HG03045 (cell line): ENCODE measurements at regions not wholly inside any gene's neighbourhood (a gene's known extent, or its start where the extent isn't known, plus 50 kb on each side); places are given as distances from the start of the nearest gene placed in this dataset.

Experiments used
- ATAC-seq: cut with Tn5 transposase; IDR thresholded peaks from one replicate; pipeline ENCODE4 v1.9.1; 2021; ENCODE audit warnings: mild to moderate bottlenecking, moderate library complexity; ENCODE audit not compliant: unreplicated experiment

DNA sequence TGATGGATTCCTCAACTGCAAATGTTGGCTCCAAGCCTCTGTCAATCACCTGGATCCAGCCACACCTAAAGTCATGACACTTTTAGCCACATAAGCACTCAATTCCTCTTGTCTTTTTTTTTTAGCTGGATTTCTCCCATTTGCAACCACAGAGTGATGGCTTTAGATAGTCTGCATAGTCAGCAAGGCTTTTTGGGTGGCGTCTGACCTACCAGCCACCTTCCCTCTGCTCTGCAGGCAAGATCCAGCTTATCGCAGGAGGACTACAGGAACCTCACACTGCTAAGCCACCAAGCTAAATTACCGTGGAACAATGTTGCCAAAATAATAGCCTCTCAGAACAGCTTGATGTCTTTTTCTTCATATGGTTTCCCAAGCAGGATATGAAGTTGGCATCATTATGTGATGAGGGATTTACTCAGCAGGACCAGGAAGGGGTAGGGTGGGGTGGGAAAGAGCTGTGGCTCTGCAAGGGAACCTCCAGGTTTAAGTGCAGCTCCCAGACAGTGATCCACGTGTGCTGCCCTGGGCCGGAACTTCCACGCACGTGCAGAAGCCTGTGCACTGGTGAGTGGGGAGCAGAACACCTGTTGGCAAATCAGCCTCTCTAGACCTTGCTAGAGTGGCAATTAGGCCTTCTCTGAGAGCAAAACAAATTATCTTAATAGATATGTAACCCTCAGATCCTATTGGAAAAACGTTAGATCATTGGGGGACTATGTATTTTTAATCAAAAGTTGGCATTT lies 170.6 kb upstream of the NCK2 start:
- ATAC-seq, result no peak

DNA sequence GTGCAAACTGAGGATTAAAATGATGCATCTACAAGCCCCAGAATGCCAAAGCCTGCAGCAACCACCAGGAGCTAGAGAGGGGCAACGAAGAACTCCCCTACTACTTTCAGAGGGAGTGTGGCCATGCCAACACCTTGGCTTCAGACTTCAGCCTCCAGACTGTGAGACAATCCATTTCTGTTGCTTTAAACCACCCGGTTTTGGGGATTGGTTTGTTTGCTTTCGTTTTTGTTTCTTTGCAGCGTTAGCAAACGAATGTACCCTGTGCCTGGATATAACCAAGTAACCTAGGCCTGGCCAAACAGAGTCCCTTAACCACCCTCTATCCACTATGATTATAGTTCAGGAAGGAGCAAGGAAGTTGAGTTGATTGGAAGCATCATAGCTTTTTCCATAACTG lies 171.2 kb upstream of the NCK2 start:
- ATAC-seq, result no peak

DNA sequence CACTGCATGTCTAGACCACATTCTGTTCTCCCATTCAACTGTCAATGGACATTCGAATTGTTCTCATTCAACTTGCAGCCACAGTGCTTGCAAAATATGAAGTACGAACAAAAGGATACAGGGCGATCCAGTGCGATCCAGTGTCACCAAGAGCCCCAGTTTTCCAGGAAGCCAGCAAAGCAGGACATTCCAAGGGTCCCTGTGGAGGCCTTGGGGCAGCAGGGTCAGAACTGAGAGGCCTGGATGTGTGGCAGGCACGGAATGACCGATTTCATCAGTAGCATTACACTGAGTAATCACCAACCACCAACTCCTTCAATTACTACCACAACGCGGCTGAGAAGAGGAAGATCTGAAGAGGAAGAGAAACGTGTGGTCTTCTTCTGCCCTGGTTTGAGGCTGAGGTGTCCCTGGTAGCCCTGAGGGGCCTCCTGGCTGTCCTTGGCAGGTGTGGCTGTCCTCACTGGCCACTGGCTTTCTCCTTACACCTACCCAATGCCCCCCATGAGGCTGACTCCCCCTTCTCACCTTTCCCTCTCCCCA lies 172.7 kb upstream of the FHL2 start:
- ATAC-seq, result no peak

DNA sequence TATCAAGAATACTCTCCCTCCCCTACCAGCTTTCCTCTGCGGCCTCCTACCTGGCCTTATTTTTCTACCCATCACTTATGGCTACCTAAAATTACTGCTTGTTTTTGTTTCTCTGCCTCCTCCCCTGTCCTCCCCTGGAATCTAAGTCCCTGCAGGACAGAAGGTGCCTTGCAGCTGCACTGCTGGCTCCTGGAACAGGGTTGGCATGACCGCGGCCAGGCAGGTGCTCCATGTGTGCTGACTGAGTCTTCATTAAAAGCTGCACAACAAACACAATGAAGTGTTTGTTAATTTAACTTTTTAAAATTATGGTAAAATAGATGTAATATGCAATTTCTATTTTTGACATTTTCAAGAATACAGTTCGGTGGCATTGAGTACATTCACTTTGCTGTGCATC lies 171.9 kb upstream of the FHL2 start:
- ATAC-seq, result no peak

DNA sequence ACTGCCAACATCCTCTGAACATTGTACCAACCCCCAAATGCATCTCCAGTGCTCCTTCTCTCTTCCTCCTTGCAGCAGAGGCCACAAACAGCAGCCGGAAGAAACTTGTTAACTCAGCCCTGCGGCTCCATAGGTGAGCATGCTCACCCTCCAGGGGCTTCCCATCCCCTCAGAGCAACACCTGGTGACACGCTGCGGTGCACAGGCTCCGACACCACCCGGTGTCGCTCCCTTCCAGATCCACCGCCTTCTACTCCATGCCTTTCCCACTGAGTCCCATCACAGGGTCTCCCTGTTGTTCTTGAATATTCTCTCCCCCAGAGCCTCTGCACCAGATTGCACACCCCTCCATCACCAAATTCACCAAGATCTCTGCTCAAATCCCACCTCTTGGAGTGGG lies 171.5 kb upstream of the FHL2 start:
- ATAC-seq, result no peak

DNA sequence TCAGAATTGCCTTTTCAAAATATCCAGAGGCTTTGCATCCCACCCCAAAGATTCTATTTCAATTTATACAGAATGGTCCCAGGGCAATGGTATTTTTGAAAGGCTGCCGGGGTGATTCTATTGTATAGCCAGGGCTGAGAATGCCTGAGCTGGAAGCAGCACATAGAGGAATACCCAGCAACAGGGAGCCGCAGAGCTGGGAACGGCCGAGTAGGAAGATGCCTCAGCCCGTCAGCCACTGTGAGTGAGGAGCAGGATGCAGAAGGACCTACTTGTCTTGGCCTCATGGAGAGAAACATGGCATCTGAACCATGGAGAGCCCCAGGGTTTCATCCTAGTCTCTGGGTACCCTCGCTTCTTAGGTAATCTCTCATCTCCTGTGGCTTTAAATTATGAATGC lies 170.8 kb upstream of the FHL2 start:
- ATAC-seq, result no peak

DNA sequence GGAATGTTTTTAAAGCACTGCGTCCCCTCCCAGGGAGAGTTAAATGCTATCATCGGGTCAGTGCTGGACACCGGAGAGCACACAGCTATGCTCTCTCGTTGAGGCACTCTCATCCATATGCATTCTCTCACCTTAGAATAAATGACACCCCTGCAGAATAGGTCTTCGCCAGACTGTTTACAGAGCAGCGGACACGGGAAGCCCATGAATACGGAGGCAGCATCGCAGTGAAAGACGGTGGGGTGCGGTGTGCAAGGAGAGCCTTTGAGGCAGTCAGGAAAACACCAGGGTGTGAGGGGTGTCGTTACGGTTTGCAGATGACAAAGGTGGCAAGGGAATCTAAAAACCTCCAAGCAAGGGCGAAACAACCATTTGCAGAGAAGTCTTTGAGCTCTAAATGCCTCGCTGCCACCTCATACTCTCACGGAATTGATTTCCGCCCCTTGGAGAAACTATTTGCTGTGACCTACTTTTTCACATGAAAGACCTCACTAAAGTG lies 169.2 kb upstream of the FHL2 start:
- no peak for ATAC-seq

DNA sequence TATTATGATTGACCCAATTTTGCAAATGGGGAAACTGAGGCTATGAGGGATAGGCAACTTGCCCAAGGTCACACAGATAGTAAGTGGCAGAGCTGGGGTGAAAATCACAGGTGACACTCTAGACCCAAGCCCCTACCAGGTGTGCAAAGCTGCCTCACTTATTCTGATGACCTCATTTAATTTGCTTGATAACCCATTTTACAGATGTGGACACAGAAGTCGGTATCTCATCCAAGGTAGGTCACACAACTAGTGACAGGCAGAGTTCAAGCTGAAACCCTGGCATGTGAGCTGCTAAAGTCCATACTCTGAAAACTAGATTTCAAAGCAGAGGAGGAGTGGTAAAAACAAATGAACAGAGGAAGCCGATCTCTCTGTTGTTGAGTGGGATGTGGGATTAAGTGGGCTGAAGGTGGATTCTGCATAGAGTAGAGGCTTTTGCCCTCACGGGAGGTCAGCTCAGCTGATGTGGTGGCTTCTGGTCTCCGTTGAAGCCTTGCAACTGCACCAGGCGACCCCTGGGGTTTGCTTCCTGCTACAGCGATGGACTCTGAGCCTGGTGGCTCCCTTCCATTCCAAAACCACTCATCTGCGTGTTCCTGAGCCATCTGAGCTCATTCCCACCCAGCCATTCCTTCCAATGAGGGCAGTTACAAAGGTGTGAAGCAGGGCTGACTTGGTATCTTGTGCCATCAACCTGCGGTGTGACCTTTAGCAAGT lies 164.3 kb upstream of the FHL2 start:
- ATAC-seq, result no peak

DNA sequence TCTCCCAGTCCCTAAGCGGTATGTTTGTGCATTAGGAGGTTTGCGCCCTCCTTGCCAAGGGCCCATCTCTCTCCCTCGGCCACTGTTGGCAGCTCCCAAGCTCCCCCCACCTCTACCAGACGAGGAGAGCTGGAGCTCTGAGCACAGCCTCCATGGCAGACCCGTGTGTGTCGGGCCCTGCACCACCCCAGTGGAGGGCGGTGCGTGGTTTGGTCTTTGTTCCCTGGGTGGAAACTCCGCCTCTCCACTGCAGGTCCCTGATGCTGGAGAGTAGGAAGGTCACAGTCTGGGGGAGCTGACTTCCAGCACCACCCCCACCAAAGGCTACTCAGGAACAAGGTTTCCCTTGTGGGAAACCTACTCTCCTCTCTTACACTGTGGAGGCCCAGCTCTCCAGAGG lies 162.6 kb upstream of the FHL2 start:
- ATAC-seq, result no peak

DNA sequence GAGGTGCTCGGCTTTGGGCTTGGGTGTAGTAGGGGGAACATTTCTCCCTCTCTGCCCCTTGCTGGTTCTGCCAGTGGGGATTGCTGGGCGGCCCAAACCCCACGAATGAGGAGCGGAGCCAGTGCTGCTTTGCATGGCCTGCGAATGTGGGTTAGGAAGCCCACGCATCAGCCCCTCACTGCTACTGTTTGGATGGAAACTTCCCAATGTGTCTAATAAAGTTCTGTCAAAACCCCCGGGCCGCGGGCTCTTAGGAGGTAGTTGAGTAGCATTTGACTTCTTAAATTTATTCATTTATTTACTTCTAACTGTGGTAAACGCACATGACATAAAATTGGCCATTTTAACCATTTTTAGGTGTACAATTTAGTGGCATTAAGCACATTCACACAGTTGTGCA lies 161.3 kb upstream of the FHL2 start:
- no peak for ATAC-seq

DNA sequence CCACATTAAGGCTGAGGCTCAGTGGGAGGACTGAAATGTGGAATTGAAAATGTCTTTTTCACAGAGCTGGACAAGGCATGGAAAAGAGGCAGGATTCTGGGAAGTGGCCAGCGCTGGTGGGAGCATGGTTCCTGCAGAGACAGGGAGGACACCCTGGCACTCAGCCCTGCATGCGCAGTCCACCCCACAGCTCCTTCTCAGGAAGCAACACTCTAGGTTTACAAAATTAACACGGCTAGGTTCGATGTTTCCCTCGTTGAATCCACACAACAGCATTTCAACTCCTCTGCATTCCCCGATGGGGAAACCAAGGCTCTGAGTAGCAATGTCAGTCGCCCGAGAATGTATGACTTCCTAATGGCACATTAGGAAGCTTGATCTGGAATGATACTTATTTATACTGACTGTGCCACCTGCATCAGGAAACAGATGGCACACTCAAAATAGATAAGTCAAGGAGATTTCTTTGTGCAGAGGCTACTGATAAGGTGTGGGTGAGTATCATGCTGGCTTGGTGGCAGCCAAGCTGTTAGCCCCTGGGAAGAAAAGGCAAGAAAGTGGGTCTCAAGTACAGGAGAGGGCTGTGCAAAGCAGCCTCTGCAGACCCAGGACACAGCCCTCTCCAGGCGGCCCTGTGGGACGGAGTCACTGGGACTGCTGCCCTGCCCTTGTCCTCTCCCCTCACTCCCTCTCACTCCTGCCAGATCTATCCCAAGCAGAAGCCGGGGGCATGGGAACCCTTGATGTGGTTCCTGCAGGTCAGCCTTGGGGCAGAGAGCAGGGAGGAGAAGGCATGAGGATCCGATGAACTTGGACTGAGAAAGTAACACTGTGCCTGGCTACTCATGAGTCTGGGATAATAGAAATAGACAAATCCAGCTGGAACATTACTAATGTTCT lies 158.4 kb upstream of the FHL2 start:
- ATAC-seq, result no peak

DNA sequence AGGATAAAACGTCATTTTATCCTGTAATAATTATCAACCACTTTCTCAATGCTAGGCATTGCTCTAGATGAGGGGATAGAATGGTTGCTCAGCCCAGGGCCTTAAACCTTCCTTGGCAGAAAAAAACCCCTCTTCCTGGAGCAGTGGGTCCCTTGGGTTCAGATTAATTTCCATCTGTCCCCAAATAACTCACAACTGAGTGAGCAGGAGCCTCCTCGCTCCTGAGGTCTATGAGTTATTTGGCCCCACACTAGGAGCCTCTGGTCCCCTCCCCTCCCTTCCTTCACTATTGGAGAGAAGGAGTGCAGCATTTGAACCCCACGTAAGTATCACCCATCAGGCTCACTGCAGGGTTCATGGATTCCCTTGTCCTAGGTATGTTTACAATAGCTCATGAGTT lies 157.5 kb upstream of the FHL2 start:
- no peak for ATAC-seq

DNA sequence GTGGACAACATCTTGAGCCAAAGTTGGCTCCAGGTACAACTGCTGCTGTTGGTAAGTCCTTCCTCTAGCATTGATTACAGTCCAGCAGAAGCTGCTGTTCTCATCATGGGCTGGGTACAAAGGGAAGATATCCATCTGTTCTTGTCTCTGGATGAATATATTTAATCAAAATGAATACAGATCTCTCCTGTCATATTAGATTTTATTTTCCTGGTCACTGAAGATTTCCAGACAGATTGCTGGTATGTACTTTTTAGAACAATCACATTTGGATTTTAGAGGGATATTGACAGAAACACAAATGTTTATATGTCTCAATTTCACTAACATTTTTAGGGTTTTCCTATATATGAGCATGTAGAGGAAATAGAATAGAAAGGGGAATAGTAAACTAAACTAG lies 155.4 kb upstream of the FHL2 start:
- no peak for ATAC-seq

DNA sequence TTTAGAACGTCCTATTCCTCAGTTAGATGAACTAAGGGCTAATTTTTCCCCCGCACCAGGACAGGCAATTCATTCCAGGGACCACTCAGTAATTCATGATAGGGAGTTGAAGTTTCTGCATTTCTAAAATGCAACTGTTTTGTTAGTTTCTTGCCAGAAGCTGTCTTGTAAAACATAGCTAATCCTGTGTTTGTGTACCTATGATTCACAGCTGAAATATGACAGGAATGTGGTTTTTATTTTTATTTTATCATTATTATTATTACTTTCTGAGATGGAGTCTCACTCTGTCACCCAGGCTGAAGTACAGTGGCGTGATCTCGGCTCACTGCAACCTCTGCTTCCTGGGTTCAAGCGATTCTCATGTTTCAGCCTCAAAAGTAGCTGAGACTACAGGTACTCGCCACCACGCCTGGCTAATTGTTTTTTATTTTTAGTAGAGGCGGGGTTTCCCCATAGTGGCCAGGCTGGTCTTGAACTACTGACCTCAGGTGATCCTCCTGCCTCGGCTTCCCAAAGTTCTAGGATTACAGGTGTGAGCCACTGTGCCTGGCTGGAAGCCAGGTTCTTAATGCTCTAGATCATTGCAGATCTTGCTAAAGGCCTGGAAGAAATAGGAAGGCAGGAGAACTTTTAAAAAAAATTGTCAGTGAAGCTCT lies 154.8 kb upstream of the FHL2 start:
- ATAC-seq, result no peak

DNA sequence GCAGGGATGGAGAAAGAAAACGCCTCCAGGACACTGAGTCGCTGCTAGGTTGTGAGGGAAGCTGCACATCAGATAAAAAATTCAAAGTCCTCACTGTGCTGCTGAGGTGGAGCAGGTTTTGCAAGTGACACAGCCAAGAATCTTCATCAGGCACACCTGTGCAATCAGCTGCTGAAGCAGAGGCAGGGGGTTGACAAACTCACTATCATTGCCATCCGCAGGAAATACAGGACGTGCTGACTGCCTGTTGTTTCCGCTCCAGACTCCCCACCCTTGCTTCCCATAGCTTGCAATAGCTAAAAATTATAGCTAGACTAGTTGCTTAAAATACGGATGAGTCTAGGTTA lies 147.8 kb upstream of the FHL2 start:
- no peak for ATAC-seq

DNA sequence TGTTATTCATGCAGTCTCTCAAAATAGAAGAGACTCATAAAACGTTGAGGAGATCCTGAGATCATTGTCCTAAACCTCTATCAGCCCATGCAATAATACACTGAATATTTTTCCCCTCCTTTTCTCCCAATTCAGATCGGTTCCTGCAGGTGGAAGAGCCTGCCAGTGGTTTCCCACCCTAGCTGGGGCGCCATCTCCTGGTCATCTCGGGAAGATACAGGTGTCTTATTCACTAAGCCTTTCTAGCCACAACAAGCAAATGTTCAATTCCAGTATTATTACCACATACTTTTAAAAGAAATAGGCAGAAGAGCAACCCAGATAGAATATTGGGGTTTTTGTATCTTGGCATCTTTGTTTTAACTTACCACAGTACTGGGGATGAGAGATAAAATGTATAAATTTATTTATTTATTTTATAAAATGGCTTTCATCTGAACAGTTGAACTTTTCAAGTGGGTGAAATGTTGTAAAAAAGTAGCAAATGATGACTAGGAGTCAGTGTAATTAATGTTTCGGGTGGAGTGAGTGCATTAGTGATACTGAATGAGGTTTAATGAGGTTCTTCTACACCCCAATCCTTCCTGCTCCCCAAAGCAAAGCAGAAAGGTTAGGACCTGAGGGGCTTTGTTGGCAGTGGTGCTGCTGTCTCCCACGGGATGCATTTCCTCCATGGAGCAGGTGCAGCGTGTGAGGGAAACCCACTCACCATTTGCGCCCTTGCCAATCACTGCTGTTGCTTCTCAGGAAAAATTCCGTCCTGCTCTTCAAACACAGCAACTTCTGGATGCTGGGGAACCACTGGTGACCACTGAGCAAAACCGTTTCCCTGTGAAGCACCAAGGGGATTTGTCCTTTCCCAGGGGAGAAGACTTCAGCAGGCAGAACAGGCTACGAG lies 147.1 kb upstream of the FHL2 start:
- no peak for ATAC-seq

DNA sequence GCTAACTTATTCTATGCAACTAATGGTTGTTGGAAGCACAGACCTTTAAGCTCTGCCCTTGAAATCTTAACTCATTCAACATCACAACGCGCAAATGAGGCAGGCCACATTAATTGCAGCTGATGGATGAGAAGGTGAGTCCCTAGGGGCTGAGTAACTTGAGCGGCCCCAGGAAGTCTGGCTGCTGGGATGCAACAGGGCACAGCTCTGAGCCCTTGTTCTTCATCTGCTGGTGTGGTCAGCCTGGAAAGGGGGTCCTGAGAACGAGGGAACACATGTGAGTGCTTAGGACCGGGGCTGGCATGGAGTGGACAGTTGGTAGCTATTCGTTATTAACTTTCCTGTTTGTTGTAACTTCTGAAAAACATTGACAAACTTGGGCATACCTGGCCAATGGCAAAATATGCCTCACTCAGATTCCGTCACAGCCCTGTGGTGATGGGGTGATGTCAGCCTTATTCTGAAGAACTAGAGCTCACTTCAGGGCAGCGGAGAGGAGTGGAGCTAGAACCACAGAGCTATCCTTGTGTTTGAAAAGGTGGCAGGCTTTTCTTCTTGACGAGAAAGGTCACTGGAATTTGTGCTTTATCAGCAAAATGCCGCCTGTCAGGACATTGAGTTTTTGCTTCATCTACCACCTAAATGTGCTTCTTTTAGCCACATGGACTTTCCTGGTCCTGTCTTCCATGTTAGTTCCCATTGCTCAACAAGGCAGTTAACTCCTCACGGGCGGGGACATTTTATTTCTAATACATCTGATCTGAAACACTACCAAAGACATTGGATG lies 145.9 kb upstream of the FHL2 start:
- ATAC-seq, result no peak

DNA sequence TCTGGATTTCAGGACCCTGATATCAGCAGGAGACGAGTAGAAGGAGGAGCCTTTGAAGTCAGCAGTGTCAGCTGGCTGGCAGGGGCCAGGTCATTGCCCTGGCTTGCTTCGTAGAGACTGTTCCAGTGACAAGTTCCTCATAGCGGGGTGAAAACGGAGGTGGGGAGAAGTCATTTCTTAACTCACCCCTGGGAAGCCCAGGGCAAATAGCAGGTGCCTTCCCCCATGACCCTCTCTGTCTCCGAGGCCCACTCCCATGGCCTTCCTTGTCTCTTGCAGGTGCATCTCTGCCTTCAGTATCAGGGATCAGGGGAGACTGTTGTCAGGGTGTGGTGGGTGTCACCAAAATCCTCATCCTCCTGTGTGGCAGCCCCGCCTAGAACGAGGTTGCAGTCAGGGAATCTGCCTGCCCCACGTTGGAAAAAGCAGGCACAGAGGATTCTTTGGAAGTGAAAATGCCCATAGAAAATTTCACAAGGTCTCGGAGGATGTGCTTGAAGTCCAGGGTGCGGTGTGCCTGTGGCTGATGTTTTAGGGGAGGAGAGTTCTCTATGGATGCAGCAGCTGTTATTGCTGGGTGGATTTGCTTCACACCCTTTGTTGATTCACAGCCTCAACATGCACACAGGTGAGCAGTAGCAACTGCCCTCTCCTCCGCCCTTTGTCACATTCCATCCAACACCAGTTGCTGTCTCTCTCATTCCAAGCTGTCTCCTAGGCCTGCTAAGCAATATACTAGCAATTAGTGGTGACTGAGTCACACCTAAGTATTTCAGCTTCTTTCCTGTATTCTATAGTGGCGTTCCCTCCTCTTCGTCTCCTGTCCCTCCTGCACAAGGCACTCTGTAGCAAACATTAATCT lies 142.6 kb upstream of the FHL2 start:
- ATAC-seq, result no peak
